HG03469 (cell line): ENCODE measurements at regions not wholly inside any gene's neighbourhood (a gene's known extent, or its start where the extent isn't known, plus 50 kb on each side); places are given as distances from the start of the nearest gene placed in this dataset.
A peak's percentile ranks its signal among the peaks of the same experiment; 100 is the strongest.
"Not testable (repeated sequence)": the region's sequence is repeated elsewhere in the genome, so short reads cannot be mapped to it uniquely, and the experiment has no call there.

ENCODE experiments used
- ATAC-seq: cut with Tn5 transposase; IDR thresholded peaks from one replicate; pipeline ENCODE4 v1.9.1; 2021; ENCODE audit warnings: mild to moderate bottlenecking, moderate library complexity, moderate number of reproducible peaks; ENCODE audit not compliant: unreplicated experiment

DNA sequence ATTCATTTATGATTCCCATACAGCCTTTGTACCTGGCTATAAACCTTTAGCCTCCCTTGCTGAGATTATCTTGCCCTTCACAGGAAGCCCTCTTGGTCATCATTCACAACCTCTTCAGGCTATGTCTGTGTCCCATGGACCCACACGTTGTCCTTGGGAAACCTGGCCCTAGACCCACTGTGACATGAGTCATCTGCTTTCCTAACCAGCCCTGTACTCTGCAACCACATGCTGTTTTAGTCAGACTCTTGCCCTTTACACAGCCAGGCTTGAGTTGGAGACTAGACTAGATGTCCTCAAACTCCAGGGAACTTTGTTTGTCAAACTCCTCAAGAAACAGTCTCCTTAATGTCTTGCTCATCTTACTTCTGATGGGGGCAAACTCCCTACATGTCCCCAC, 229.3 kb upstream of the ZSWIM2 start:
- no peak for ATAC-seq

DNA sequence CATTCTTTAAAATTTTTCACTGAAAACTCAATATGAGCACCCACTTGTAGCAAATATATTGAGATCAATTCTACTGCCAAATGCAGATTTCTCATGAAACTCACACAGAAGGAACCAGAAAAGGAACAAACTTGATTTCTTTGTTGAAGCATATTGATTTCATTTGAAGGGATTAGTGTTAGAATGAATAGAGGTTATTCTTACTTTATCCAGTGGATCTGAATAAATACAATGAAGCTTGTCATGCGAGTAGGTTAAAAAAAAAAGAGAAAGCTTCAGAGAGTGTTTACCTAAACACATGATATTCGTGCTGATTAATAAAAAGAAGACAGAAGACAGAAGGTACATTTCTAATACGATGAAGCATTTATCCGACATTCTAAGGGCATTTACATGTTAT, 226.7 kb upstream of the ZSWIM2 start:
- no peak for ATAC-seq

DNA sequence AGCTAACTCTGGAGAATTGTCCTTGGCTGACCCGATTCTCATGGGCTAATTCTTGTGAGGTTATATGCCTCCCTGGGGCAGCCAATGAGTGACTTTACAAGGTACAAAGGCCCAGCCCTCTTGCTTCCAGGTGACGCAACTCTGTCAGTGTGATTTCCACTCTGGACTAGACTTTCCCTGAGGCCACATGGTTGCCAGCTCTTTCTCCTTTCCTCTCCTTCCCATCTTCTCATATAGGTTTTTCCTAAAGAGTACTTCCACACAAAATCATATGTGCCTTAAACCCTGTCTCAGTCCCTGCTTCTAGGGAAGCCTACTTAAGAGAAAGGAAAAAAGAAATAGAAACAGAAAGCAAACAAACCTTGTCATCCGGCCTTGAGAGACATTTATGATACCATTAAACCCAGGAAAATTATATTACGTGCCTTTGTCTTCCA, 226.2 kb upstream of the ZSWIM2 start:
- ATAC-seq, result no peak

GRCh38 chr2:187058198-187058597, 209.2 kb upstream of the ZSWIM2 start:
- ATAC-seq, result no peak

- ATAC-seq, result no peak
Measured at GRCh38 chr2:187057466-187057865, 208.5 kb upstream of the ZSWIM2 start.

GRCh38 chr2:187056416-187057334, 207.7 kb upstream of the ZSWIM2 start:
- ATAC-seq, result no peak

- ATAC-seq, result no peak
Measured at GRCh38 chr2:187055463-187055862, 206.5 kb upstream of the ZSWIM2 start.

DNA sequence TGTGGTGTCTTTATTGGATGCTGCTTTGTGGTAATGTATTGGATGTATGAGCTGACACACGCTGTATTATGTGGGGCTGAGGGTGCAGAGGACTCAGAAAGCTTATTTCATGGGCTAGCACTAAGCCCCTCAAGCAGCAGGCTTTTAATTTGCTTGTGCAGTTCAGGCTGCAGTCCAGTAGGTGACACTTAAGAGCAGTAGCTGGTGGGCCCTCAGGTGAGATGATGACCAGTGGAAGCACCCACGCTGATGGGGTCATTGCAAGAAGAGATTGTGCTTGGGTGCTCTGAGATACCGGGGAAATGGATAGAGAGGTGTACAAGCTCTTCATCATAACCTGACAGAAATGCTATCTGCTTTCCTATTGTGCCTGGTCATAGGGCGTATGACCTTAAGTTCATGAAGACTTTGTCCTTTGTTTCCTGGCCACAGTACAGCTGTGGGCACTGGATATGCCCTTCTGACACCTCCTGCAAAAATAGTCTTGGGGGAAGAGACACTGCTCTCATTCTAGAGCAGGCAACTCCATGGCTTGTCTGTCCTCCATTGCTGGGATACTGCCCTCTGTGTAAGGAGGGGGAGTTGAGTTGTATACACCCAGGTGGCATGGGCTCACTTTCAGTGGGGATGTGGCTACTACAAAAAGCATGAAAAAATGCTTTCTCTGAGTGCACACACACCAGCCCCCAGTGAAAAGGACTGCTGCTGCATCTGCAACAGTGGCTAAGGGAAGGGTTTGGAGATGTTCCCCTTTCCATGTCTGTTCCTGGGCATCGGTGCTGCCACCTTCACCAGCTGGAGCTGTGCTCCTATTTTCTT, 205.7 kb upstream of the ZSWIM2 start:
- ATAC-seq, result no peak

DNA sequence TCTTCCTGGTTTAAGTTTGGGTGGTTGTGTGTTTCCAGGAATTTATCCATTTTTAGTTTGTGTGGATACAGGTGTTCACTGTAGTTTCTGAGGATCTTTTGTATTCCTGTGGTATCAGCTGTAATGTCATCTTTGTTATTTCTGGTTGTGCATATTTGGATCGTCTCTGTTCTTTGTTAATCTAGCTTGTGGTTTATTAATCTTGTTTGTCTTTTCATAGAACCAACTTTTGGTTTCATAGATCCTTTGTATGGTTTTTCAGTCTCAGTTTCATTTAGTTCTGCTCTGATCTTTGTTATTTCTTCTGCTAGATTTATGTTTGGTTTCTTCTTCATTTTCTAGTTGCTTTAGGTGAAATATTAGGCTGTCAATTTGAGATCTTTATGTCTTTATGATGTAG, 202.4 kb upstream of the ZSWIM2 start:
- ATAC-seq, result peak; percentile 94

- no peak for ATAC-seq
Measured at GRCh38 chr2:187050409-187050998, 201.5 kb upstream of the ZSWIM2 start.

- ATAC-seq, result no peak
Measured at GRCh38 chr2:187037310-187037709, 188.3 kb upstream of the ZSWIM2 start.

- no peak for ATAC-seq
Measured at GRCh38 chr2:187034434-187034833, 185.5 kb upstream of the ZSWIM2 start.

GRCh38 chr2:187024739-187025138, 175.8 kb upstream of the ZSWIM2 start:
- no peak for ATAC-seq

GRCh38 chr2:187023996-187024395, 175.0 kb upstream of the ZSWIM2 start:
- not testable (repeated sequence) for ATAC-seq

GRCh38 chr2:187017438-187017837, 168.5 kb upstream of the ZSWIM2 start:
- ATAC-seq, result no peak

GRCh38 chr2:187013058-187013457, 164.1 kb upstream of the ZSWIM2 start:
- ATAC-seq, result no peak

- no peak for ATAC-seq
Measured at GRCh38 chr2:187011206-187011832, 162.3 kb upstream of the ZSWIM2 start.

- no peak for ATAC-seq
Measured at GRCh38 chr2:187009483-187010239, 160.7 kb upstream of the ZSWIM2 start.

DNA sequence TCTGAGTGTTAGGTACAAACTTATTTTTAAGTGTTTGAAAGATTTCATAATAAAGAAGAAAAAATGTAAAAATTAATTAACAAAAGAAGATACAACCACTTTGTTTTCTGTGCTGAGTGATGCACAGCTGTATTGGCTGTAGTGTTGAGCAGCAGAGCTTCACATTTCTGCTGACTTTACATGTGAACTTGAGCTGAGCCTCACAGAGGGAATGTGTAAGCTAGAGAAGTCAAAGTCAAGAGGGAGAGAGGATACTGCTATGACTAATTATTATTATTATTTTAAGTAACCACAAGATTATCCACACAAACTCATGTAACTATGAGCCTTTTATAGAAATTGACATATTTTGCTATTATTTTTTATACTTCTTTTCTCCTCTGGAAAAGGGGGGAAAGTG, 159.1 kb upstream of the ZSWIM2 start:
- ATAC-seq, result no peak

DNA sequence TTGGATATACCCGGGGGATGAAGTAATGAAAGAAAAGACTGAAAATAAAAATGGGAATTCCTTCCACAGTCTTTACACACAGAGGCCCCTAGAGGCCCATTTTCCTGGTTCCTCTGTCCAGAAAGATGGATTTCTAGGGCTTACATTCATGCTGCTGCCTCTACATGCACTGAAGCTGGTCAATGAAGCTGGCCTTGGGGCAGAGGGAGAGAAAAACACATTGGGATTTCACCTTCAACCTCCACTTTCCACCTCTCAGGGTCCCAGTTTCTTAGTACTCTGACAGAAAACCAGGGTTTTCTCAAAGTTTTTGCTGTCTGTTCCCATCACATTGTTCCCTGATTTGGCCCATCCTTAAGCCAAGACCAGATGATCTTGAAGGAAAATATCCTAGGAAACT, 154.6 kb upstream of the ZSWIM2 start:
- no peak for ATAC-seq
